HG02763 (cell line): ENCODE measurements at regions not wholly inside any gene's neighbourhood (a gene's known extent, or its start where the extent isn't known, plus 50 kb on each side); places are given as distances from the start of the nearest gene placed in this dataset.

ENCODE experiments used
- ATAC-seq: cut with Tn5 transposase; IDR thresholded peaks from one replicate; pipeline ENCODE4 v1.9.1; 2021; ENCODE audit warnings: mild to moderate bottlenecking, moderate library complexity; ENCODE audit not compliant: unreplicated experiment

DNA sequence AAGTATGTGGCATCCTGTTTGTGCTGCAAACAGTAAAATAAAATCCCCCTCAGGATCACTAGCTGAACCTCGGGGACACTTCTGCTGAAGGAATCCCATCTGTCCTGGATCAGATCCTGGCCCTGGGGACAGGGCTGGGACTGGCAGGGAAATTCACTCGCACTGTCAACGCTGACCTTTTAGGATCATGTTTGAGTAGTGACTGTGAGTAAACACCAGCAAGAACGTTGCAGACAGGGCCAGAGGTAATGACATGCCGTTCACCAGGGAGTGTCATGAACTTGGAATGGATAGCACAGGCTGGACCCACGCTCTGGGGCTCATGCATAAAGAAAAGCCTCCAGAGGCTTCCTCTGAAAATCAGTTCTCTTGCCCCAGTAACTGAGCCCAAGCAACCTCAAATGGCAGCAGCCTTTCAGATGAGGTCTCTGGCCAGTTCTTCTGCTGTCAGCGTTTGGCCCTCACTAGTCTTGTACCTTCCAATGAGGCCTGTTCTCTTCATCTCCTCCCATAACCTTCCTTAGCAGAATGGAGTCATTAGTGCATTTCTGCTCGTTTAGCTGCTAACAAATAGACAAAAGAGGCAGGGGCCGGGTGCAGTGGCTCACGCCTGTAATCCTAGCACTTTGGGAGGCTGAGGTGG, 51.0 kb upstream of the BARX2 start:
- no peak for ATAC-seq

DNA sequence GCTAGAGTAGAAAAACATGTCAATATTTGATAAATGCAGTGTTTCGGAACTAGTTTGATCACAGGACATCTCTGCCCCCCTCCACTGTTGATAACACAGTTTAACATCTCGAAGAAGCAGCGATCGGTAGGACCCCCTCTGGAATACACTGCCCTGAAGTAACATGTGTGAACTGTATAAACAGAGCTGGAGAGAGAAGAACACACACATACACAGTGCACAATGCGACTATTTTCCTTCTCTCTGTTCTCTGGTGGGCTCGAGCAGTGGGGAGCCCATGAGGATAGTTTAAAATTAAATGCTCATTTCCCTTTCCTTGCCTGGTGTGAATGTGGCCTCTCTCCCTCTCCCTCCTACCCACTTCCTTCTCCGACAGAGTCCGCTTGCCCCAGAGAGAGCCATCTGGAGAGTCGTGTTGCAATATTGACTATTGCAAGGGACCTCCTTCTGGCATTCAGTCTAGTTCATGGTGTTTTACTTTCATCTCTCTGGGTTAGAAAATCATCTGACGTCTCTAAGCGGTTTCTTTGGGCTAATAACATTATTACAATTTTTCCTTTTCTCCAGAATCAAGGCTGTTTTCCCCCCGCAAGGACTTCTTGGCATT, 51.6 kb upstream of the BARX2 start:
- ATAC-seq = no peak

DNA sequence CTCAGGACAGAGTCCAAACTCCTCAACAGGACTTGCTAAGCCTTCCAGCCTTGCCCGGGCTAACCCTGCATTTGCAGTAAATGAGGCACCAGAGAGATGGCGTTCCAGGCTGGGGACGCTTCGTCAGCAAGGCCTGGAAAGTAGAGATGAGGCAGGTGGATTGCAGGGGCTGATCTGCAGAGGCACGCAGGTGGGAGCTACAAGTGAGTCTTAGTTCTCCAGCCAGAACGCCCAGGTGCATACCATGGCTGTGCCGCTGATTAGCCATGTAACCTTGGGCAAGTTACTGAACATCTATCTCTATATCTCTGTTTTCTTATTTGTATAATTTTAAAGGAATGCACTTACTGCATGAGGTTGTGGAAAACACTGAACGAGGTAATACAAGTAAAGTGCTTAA, 52.7 kb upstream of the BARX2 start:
- no peak for ATAC-seq

DNA sequence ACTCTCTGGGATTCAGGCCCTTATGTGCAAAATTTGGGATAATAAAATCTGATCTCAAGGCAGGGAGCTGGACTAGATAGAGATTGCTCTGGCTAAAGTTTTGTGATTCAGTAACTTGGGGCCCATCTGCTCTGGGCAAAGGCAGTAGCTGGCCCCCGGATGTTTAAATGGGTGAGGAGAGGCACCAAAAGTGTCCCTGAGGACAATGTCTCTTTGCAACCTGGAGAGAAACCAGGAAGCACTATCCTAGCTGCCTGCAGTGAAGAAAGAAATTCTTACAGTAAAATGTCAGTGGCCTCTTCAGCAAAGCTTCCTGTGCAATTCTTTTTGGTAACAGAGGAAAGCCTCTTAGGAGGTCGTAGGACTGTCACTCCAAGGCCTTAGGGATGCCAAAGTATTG, 54.6 kb upstream of the BARX2 start:
- no peak for ATAC-seq

DNA sequence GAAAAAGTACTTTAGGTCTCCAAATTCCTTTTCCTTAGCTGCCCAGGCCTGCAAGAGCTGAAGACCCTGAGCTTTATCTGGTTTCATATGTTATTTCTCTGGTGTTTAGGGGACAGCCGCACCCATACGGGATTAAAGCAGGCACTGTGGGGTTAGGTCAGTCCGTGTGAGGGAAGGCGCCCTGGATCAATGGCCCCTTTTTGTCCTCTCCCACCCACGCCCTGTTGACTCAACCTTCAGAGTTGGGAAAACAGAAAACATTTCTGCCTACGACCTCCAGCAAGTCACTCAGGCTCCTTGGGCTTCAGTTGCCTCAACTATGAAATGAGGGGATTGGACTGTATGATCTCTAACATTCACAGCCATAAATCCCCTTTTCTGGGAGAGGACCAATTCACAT, 55.2 kb upstream of the BARX2 start:
- ATAC-seq = no peak

DNA sequence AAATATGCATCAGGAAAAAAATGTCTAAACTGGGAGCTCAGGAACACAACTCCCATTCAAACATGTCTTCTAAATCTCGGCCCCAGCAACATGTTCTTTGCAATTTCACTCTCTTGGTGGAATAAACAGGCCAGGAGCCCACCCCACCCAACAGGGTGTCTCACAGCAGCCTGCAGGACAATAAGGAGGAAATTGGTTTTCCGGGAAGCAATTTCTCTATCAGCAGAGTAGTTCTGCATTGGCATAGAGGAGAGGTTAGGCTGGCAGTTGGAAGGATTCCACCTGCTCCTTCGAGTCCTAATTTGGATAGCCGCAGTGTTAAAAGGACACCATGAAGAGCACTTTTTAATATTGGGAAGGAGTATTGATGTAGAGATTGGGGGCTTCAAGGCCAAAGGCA, 55.9 kb upstream of the BARX2 start:
- ATAC-seq = no peak

DNA sequence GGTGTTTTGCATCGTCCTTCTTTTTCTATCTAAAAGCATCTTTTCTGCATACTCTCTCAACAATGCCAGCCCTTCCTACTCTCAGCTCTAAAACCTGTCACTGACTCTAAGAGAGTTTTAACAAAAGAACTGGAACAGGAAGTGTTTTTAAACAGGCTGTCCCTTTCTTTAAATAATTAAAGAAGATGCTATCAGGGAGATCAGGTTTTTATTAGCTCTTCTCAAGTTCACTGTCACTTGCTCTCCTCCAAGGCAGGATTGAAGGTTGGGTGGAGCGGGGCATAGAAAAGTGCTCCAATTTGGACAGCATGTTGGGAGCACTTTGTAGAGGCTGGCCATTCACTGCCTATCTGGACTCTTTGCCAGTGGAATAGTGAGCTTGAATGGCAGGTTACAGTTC, 56.4 kb upstream of the BARX2 start:
- ATAC-seq = no peak

DNA sequence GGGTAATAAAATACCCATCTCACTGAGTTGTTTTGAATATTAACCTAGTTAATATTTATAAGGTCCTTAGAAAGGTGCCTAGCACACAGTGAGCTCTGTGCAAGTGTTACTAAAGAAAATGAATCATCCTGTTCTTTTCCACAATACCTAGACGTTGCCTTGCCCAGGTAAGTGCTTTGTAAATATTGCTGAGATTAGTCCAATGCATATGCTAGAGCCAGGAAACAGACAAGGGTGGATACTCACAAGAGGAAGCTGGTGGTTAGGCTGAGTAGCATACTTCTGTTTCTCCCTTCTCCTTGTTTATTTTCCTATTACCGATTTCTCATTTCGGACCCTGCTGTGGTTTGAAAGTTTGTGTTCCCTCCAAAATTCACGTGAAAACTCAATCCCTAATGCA, 58.1 kb upstream of the BARX2 start:
- no peak for ATAC-seq

DNA sequence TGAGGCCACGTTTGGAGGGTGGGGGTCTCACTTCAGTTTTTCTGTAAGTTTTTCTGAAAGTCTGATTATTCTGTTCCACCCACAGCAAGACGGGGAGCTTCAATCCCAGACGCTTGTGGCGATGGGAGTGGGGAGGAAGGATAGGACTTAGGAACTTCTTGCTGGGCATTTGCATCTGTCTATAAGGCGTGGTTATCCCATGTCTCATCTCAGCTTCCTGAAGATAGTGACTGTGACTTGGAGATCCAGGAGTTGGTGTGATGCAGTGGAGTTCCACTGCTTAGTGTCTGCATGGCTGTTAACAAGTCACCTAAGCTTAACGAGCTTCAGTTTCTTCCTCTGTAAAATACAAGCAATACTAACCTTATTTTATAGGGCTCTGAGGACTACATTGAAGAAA, 58.9 kb upstream of the BARX2 start:
- no peak for ATAC-seq

DNA sequence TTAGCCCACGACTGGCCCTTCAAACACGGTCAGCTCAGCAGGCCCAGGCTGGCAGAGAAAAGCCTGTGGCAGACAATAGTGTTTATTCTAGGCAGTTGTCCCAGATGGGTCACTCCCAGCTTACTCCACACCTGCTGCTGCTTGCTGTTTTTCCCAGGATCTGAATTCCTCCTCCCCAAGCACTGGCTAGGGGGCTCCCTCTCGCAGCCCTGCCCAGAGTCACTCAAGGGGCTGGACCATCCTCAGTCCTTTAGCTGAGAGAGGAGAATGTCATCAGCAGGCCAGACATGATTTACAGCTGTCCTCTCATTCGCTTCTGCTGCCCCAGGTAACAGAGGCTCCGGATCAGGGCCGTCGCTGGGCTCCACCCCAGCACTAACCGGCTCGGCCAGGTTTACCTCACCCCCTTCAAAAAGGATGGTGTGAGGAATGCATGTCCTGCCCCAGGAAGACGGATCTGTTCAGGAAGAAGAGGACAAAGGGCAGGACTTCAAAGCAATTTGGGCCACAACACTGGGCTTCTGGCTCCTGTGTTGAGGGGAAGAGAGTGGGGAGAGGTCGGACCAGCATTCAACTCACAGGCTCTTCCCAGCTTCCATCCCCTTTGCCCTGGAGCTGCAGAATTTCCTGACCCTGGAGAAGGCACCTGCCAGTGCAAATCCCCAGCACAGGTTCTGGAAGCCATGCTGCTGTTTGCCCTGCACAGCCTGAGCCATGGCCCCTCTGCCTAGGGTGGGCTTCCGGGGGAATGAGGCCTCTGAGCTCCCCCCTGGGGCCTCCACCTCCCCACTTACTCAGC, 59.7 kb upstream of the BARX2 start:
- ATAC-seq = no peak

DNA sequence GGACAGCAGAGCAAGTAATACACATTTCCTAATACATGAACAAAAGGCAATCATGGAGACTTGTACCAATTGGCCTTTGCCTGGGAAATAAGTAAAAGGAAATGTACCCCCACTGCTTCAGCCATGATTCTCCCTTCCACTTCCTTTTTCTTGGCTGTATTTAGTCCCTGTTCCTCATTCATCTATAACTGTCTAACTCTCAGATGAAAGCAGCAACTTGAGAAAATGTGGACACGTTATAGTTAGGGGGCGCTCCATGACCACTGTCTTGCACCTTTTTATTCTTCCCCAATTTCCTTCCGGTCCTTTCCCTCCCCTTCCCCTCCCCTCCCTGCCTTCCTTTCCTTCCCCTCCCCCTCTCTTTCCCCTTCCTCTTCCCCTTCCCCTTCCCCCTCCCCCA, 61.3 kb upstream of the BARX2 start:
- ATAC-seq = no peak

DNA sequence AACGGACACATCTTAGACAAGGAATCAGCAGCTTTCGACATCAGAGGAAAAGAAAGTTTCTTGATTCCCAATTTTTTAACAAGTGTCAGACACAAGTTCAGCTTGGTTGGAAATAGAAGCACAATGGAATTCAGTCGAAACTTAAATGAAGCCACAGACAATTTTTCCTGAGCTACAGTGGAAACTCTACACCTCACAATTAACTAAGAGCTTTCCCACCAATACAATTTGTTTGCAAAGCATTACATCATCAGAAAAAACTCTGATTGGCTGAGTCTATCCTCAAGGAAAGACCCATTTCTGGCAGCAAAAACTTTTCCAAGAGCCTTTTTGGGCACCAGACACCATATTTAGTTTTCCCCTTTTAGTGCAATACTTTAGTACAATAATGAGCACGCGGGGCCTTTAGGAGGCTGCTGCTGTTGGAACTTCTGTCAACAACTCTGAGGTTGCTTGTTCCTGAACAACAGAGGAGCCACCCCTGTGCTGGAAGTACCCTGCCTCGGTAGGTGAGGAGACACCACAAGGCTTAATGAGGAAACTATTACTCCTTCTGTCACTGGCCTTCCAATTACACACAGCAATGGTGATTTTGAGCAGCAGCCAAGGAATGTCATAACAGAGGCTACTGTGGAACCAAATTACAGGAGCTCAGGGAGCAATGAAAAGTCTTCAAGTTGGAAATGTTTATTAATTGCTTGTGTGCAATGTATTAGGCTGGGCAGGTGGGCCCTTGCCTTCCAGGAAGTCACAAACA, 61.9 kb upstream of the BARX2 start:
- ATAC-seq = no peak

DNA sequence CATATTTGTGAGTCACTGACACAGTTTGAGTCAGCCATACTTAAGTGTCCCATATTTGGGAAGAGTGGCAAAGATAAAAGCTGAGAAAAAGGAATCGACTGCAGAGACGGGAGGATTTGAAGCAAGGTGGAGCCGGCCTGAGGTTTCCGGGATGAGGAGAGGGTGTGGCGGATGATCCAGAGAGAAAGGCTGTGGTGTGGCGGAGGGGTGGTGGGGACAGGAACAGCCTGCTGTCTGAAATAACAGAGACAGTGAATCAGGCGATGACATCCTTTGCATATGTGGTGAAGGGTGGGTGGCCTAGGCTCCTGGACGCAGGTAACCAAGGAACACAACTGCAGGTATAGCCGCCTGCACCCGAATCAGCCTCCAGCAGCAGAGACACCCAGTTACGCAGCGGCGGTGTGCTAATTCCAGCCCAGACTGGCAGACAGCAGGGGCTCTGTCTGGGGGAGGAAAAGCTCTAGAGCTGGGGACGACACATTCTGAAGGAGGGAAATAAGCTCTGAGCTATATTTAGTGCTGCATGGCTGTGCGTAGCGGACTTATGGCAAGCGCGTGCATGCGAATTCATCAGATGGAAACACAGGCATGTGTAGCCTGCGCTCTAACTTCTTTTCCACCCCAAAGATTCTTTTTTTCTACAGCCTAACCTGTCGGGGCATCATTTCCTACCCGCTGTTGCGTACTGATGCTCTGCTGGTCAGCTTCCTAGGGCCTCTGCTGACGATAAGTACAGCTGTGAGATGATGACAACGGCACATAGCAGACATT, 62.7 kb upstream of the BARX2 start:
- ATAC-seq = no peak

DNA sequence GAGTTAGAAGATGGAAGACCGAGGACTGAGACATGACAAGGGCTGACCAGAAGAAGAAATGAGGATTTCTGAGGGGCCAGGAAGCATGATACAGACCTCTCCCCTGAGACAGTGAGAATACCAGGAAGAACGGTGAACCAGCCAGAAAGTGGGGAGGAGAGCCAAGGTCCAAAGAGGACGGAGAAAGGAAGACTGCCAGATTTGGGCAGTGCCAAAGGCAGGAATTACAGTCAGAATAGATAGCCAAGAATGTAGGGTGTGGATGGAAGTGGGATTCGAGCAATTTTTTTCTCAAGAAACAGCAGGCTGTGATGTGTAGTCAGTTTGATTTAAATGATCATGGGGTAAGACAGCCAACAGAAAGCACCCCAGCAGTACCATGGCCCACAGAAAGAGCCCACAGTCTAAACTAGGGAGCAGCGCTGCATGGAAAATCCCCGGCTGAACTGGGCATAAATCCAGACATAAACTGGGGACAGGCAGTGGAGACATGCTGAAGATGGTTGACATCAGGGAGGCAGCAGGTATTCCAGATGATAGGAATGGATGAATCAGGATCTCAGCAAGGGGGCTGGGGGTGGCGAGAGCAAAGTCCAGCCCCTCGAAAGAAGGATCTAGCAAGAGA, 67.3 kb upstream of the BARX2 start:
- ATAC-seq = no peak

DNA sequence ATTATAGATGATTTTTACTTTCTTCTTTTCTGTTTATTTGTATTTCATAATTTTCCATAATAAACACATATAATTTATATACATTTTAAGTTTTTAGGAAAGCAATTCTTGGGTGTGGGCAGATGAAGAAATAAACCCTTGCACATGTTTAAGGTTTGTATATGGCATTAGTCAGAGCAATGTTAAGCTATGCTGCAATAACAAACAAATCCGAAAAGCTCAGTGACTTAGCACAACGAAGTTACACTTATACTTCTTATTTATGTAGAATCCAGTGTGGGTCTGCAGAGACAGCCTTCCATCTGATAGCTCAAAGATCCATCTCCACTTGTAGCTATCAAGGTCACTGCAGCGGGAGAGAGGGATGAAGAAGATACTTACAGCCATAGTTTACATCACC, 68.5 kb upstream of the BARX2 start:
- ATAC-seq = no peak

DNA sequence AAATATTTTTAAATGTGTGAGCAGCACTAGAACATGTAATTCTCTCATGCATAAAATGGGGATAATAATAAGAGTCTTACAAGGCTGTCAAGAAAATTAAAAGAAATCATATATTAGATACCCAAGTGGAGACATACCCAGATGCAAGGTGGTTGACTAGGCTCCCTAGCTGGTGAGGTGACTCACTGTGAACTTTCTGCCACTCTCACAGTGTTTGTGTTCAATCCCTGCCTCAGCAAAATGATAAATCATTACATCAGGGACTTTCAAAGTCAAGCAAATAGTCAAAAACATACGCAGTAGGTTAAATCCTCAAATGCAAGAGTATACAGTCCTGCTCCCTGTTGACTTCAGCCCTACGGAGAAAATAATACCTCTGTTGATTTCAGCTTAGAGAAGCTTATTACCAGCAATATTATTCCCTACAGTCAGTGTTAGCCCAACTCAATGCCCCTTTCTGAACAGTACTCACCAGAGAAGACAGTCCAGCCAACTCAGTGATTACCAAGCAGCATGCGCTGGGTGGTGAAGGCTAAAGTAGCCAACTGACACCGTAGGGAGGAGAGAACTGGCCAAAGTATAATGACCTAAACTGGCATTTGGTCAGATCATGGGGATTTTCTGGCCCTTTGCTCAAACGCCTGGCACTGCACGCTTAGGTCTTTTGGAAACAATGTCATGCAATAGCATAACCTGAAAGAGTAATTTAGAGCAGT, 73.1 kb upstream of the BARX2 start:
- no peak for ATAC-seq

DNA sequence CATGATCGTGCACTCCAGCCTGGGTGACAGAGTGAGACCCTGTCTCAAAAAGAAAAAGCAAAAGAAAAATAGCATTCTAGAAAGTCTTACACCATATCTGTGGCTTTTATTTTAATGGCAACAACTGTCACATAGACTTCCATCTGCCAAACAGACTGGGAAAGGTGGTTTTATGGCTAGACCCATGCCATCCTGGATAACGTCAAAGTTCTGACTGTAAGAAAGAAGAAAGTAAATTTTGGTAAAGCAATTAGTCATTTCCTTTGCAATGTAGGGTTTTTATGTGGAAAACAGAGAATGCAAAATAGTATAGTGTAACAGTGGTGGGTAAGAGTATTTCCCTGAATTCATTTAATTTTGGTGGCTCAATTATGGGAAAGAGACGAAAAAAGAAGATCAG, 75.5 kb upstream of the BARX2 start:
- no peak for ATAC-seq

DNA sequence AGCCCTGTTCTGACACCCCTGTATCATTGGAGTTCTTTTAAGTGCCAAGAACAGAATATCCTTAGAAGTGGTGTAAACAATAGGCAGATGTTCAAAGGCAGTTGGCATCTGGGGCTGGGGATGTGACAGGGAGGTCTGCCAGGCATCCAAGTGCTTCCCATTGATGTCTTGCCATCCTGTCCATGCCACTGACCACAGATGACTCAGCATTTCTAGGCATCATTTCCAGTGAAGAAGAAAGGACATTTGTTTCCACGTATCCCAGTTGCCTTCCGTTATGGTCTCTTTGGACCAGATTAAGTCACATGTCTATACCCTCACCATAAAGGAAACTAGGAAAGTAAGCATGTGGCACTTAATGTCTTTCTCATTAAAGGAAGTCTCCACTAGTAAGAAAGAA, 76.7 kb upstream of the BARX2 start:
- ATAC-seq = no peak

DNA sequence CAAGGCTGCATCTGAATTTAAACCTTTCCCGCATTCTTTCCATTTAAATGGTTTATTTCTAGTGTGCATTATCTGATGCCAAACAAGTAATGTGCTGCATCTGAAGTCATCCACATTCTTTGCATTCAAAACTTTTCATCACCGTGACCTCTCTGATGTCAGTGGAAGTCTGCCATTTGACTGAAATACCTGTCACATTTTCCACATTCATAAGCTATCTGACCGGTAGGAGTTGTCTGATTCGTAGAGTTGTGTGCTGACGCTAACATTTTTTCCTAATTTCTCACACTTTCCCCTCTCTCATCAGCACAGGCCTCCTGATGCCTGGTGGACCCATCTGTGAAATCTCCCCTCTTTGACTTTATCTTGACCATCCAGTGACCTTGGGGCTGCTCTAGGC, 79.9 kb upstream of the BARX2 start:
- ATAC-seq = no peak

DNA sequence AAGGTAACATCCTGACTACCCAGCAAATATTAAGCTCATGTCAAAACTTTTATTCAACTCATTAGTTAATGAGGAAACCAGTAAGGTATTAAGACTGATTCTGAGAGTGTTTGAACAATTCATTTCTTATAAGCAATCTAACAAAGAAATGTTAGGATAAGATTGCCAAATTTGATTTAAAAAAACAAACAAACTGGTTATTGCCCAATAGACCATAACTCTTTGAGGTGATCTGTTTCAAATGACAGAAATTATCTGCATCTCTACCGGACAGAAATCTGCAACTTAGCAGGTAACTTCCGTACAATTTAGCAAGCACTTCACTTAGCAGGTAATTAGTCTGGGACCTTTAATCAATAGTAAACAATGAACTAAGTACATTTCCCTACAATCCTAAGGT, 82.9 kb upstream of the BARX2 start:
- no peak for ATAC-seq
